Lower leg skin (tissue), 3 donors: ENCODE measurements at regions not wholly inside any gene's neighbourhood (a gene's known extent, or its start where the extent isn't known, plus 50 kb on each side); places are given as distances from the start of the nearest gene placed in this dataset.

Experiments used
- POLR2A ChIP-seq, 2 donors: fragments of 450-650 bp; IDR thresholded peaks; one replicate each; pipeline ENCODE4 v1.6.1; 2016 to 2017; ENCODE audit warnings: antibody characterized with exemption in 2 of 2, mild to moderate bottlenecking in 1 of 2, moderate library complexity in 1 of 2
- TF ChIP-seq, protein P1 (sequence below), 3 donors: fragments of 450-650 bp; IDR thresholded peaks; one replicate each; pipeline ENCODE4 v1.5.1; 2016; ENCODE audit warnings: antibody characterized with exemption in 3 of 3, mild to moderate bottlenecking in 3 of 3, moderate library complexity in 2 of 3

DNA sequence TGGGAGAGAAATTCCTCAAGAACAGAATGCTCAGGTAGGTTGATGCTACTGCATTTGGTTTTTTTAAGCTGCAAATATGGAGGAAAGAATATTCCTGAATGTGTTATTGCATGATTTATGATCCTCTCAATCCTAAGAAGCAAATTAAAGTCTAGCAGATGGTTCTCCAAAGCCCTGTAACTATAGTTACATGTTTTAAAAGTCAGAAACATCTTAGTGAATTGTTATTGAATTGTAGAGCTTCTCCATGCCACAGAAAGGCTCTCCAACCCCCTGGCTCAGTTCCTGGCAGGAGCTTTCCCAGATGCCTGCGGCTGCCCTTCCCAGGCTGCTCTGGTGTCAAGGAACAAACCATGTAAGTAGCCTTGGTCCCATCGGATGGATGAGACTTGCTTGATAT is 227.8 kb upstream of the GATB start:
- TF ChIP-seq POLR2A (IDR thresholded peaks at IDR 0.05): no peak
- TF ChIP-seq, protein P1, sequence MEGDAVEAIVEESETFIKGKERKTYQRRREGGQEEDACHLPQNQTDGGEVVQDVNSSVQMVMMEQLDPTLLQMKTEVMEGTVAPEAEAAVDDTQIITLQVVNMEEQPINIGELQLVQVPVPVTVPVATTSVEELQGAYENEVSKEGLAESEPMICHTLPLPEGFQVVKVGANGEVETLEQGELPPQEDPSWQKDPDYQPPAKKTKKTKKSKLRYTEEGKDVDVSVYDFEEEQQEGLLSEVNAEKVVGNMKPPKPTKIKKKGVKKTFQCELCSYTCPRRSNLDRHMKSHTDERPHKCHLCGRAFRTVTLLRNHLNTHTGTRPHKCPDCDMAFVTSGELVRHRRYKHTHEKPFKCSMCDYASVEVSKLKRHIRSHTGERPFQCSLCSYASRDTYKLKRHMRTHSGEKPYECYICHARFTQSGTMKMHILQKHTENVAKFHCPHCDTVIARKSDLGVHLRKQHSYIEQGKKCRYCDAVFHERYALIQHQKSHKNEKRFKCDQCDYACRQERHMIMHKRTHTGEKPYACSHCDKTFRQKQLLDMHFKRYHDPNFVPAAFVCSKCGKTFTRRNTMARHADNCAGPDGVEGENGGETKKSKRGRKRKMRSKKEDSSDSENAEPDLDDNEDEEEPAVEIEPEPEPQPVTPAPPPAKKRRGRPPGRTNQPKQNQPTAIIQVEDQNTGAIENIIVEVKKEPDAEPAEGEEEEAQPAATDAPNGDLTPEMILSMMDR (IDR thresholded peaks at IDR 0.05): no peak
